ENCODE measurements at regions not wholly inside any gene's neighbourhood (a gene's known extent, or its start where the extent isn't known, plus 50 kb on each side); places are given as distances from the start of the nearest gene placed in this dataset.

GRCh38 chr2:143905587-143905986, 614.3 kb downstream of the ZEB2 start:
- TF ChIP-seq CTCF (IDR thresholded peaks at IDR 0.05): no peak
- no peak for TF ChIP-seq POLR2A (IDR thresholded peaks at IDR 0.05)
